HCT116 (cell line): ENCODE measurements at regions not wholly inside any gene's neighbourhood (a gene's known extent, or its start where the extent isn't known, plus 50 kb on each side); places are given as distances from the start of the nearest gene placed in this dataset.

Experiments used
- ATAC-seq: fragments of 200-7000 bp; cut with Tn5 transposase; 2 replicates; pipeline ENCODE4 v1.9.1; 2020; ENCODE audit warnings: mild to moderate bottlenecking, moderate library complexity
- BruUV-seq: library from RNA; stranded (reverse); fragments of 400-500 nt; replicated peaks from 2 replicates; lab custom pipeline; 2021; lab: Mats Ljungman, UMichigan
- CTCF ChIA-PET: fragments of 300-600 bp; sonication (Branson Sonifier 250); formaldehyde crosslinking; loops from one replicate; lab custom pipeline; 2021; ENCODE audit warnings: antibody characterized with exemption; lab: Charles Lee
- POLR2A ChIA-PET: fragments of 300-600, 350-600 bp; sonication (Branson Sonifier 250); formaldehyde crosslinking; loops from one replicate; lab custom pipeline; 2021; ENCODE audit warnings: antibody characterized with exemption; lab: Charles Lee
- RAD21 ChIA-PET, 2 experiments: fragments of 300-600 bp; sonication (Branson Sonifier 250); formaldehyde crosslinking; loops; one replicate each; lab custom pipeline; 2023; ENCODE audit warnings: low total read pairs in 2 of 2; ENCODE audit not compliant: uncharacterized antibody in 2 of 2, unreplicated experiment in 2 of 2, low non-redundant PET in 1 of 2; lab: Charles Lee
- DNase-seq: peaks from one replicate; pipeline ENCODE4 v3.0.0-alpha.2; 2010; ENCODE audit warnings: low read depth, low spot score
- H2AFZ ChIP-seq: fragments of 200-600 bp; shearing (Covaris generic), sonication (generic); 2 replicates; pipeline ENCODE4 v1.6.1; 2017; ENCODE audit warnings: low read depth, mixed run types, mixed read lengths, antibody characterized with exemption, low read length; ENCODE audit not compliant: poor library complexity, severe bottlenecking
- H3K27ac ChIP-seq: 2 replicates; pipeline ENCODE4 v1.5.1; 2012; ENCODE audit warnings: low read depth, low read length
- H3K27me3 ChIP-seq: fragments of 200-600 bp; sonication (generic); 2 replicates; pipeline ENCODE4 v1.6.1; 2016; ENCODE audit warnings: mixed run types, low read length, mixed read lengths; ENCODE audit not compliant: insufficient read depth
- H3K36me3 ChIP-seq, 2 experiments: fragments of 200-500 bp in 1 of 2; fragments of 200-600 bp in 1 of 2; sonication (Bioruptor generic) in 1 of 2; sonication (generic) in 1 of 2; 2 replicates each; pipeline versions ENCODE4 v1.5.1 to v1.6.1; 2014 to 2016; ENCODE audit warnings: low read length in 2 of 2, inconsistent platforms in 1 of 2, mixed read lengths in 1 of 2, mixed run types in 1 of 2; ENCODE audit not compliant: insufficient read depth in 2 of 2, control insufficient read depth in 1 of 2
- H3K4me1 ChIP-seq, 2 experiments: fragments of 200-600 bp in 1 of 2; sonication (generic) in 1 of 2; 2 replicates each; pipeline versions ENCODE4 v1.5.1 to v1.6.1; 2012 to 2017; ENCODE audit warnings: low read length in 2 of 2, inconsistent platforms in 1 of 2, mild to moderate bottlenecking in 1 of 2, mixed read lengths in 1 of 2, mixed run types in 1 of 2, moderate library complexity in 1 of 2; ENCODE audit not compliant: insufficient read depth in 2 of 2, control insufficient read depth in 1 of 2
- H3K4me2 ChIP-seq: fragments of 200-600 bp; sonication (generic); 2 replicates; pipeline ENCODE4 v1.6.1; 2017; ENCODE audit warnings: mixed run types, low read length, mixed read lengths
- H3K4me3 ChIP-seq, 2 experiments: fragments of 200-600 bp in 1 of 2; sonication (generic) in 1 of 2; replicated peaks in 1 of 2; 2 replicates each; pipeline ENCODE4 v1.5.1; 2011 to 2016; ENCODE audit warnings: low read length in 2 of 2, control low read depth in 1 of 2, low read depth in 1 of 2, mild to moderate bottlenecking in 1 of 2, mixed read lengths in 1 of 2, mixed run types in 1 of 2
- H3K79me2 ChIP-seq: fragments of 200-600 bp; sonication (generic); 2 replicates; pipeline ENCODE4 v1.6.1; 2017; ENCODE audit warnings: mild to moderate bottlenecking, mixed run types, low read length, moderate library complexity, mixed read lengths; ENCODE audit not compliant: insufficient read depth
- H3K9ac ChIP-seq: fragments of 200-600 bp; sonication (generic); 2 replicates; pipeline ENCODE4 v1.6.1; 2016; ENCODE audit warnings: low read length, mixed read lengths
- H3K9me2 ChIP-seq: fragments of 200-600 bp; sonication (generic), shearing (Covaris generic); 2 replicates; pipeline ENCODE4 v1.6.1; 2017; ENCODE audit warnings: mixed run types, mild to moderate bottlenecking, moderate library complexity; ENCODE audit not compliant: insufficient read depth
- H3K9me3 ChIP-seq, 2 experiments: fragments of 200-500 bp in 1 of 2; fragments of 200-600 bp in 1 of 2; sonication (Bioruptor generic) in 1 of 2; sonication (generic) in 1 of 2; 2 replicates each; pipeline ENCODE4 v1.6.1; 2014 to 2017; ENCODE audit warnings: low read length in 2 of 2, mixed read lengths in 2 of 2, inconsistent platforms in 1 of 2, low read depth in 1 of 2, mild to moderate bottlenecking in 1 of 2, mixed run types in 1 of 2, moderate library complexity in 1 of 2; ENCODE audit not compliant: control insufficient read depth in 1 of 2, insufficient read depth in 1 of 2
- H4K20me1 ChIP-seq: fragments of 200-600 bp; sonication (generic), shearing (Covaris generic); 2 replicates; pipeline ENCODE4 v1.6.1; 2017; ENCODE audit warnings: mixed run types, mild to moderate bottlenecking, moderate library complexity; ENCODE audit not compliant: insufficient read depth
- JUND ChIP-seq: IDR thresholded peaks from 2 replicates; pipeline ENCODE4 v1.6.1; 2012
- SP1 ChIP-seq: IDR thresholded peaks from 2 replicates; pipeline ENCODE4 v1.6.1; 2012; ENCODE audit warnings: low read depth
- YY1 ChIP-seq: IDR thresholded peaks from 2 replicates; pipeline ENCODE4 v1.6.1; 2011; ENCODE audit warnings: low read length, low read depth, moderate library complexity, mild to moderate bottlenecking; ENCODE audit not compliant: insufficient replicate concordance; ENCODE audit errors: extremely low read depth
- intact Hi-C: fragments of 100-400 bp; cut with micrococcal nuclease; formaldehyde crosslinking; loops from 2 replicates; pipeline ENCODE4 v1.10.0; 2022

- no peak overlapping the region for H3K4me3 ChIP-seq
- H3K27me3 ChIP-seq = no peaks in the 10 kb centered on the region
- POLR2A ChIA-PET = no interaction called here
- H3K4me1 ChIP-seq = no peaks in the 10 kb centered on the region
- CTCF ChIA-PET = no interaction called here
- H3K9me3 ChIP-seq = no peaks in the 10 kb centered on the region
- H3K4me2 ChIP-seq = no peak overlapping the region
- H2AFZ ChIP-seq = no peak overlapping the region
- no peak for TF ChIP-seq YY1
- TF ChIP-seq, all 23 proteins: peak for 0
- RAD21 ChIA-PET = no interaction called here
- no peak overlapping the region for H3K27ac ChIP-seq
- H3K9me2 ChIP-seq = no peaks in the 10 kb centered on the region
- H3K9ac ChIP-seq = no peak overlapping the region
- BruUV-seq = no TSS peak
- no peak for DNase-seq
- intact Hi-C loops = no loop called here
- ATAC-seq = no peak
- no peaks in the 10 kb centered on the region for H3K36me3 ChIP-seq
- no peaks in the 10 kb centered on the region for H3K79me2 ChIP-seq
- H4K20me1 ChIP-seq = no peaks in the 10 kb centered on the region
Measured at GRCh38 chr20:30487947-30488926, 769.2 kb upstream of the DEFB115 start.

- H3K9ac ChIP-seq = no peak overlapping the region
- no peak overlapping the region for H2AFZ ChIP-seq
- H3K27ac ChIP-seq = no peak overlapping the region
- H3K36me3 ChIP-seq = no peaks in the 10 kb centered on the region
- ChIA-PET CTCF (no interaction called here), POLR2A (no interaction called here), RAD21 (no interaction called here)
- TF ChIP-seq JUND (no peak), SP1 (no peak)
- ATAC-seq (no peak), DNase-seq (no peak)
- no peaks in the 10 kb centered on the region for H3K9me3 ChIP-seq
- no TSS peak for BruUV-seq
- no peak overlapping the region for H3K4me2 ChIP-seq
- H3K79me2 ChIP-seq = no peaks in the 10 kb centered on the region
- H3K9me2 ChIP-seq = no peaks in the 10 kb centered on the region
- no peak overlapping the region for H3K4me3 ChIP-seq
- H3K27me3 ChIP-seq = no peaks in the 10 kb centered on the region
- no peaks in the 10 kb centered on the region for H4K20me1 ChIP-seq
- intact Hi-C loops = no loop called here
- H3K4me1 ChIP-seq = no peaks in the 10 kb centered on the region
Measured at GRCh38 chr20:30488941-30489613, 768.4 kb upstream of the DEFB115 start.
